Embryonic facial prominence (tissue), 1 donor: ENCODE measurements at regions not wholly inside any gene's neighbourhood (a gene's known extent, or its start where the extent isn't known, plus 50 kb on each side); places are given as distances from the start of the nearest gene placed in this dataset.
"Not testable (repeated sequence)": the region's sequence is repeated elsewhere in the genome, so short reads cannot be mapped to it uniquely, and the experiment has no call there.

Source experiments
- DNase-seq: peaks from one replicate; pipeline ENCODE4 v3.0.0-alpha.2; 2016; ENCODE audit errors: extremely low spot score

GRCh38 chr2:215889240-215889969 is 123.9 kb downstream of the MREG start:
- not testable (repeated sequence) for DNase-seq

- DNase-seq: no peak
Observed at GRCh38 chr2:215888680-215889079, 124.7 kb downstream of the MREG start.

GRCh38 chr2:215887303-215887702 is 126.0 kb downstream of the MREG start:
- DNase-seq: no peak

GRCh38 chr2:215886022-215886421 is 127.3 kb downstream of the MREG start:
- no peak for DNase-seq

GRCh38 chr2:215885536-215885935 is 127.8 kb downstream of the MREG start:
- no peak for DNase-seq

GRCh38 chr2:215884451-215885087 is 128.8 kb downstream of the MREG start:
- DNase-seq: no peak

GRCh38 chr2:215883799-215884198 is 129.6 kb downstream of the MREG start:
- DNase-seq: no peak

- DNase-seq: no peak
Observed at GRCh38 chr2:215882689-215883088, 130.7 kb downstream of the MREG start.

- DNase-seq: no peak
Observed at GRCh38 chr2:215881582-215881981, 131.8 kb downstream of the MREG start.

GRCh38 chr2:215880970-215881369 is 132.4 kb downstream of the MREG start:
- no peak for DNase-seq

- DNase-seq: no peak
Observed at GRCh38 chr2:215879977-215880940, 133.1 kb downstream of the MREG start.

GRCh38 chr2:215879331-215879730 is 134.0 kb downstream of the MREG start:
- no peak for DNase-seq

GRCh38 chr2:215878476-215879063 is 134.8 kb downstream of the MREG start:
- DNase-seq: no peak

GRCh38 chr2:215876937-215877238 is 136.5 kb downstream of the MREG start:
- DNase-seq: no peak

- no peak for DNase-seq
Observed at GRCh38 chr2:215876139-215876936, 137.0 kb downstream of the MREG start.

GRCh38 chr2:215874418-215874817 is 138.9 kb downstream of the MREG start:
- DNase-seq: no peak

- no peak for DNase-seq
Observed at GRCh38 chr2:215870986-215871385, 142.4 kb downstream of the MREG start.

GRCh38 chr2:215870088-215870490 is 143.3 kb downstream of the MREG start:
- DNase-seq: no peak

- no peak for DNase-seq
Observed at GRCh38 chr2:215868846-215869543, 144.4 kb downstream of the MREG start.

- no peak for DNase-seq
Observed at GRCh38 chr2:215866606-215867005, 146.7 kb downstream of the MREG start.

GRCh38 chr2:215863687-215864086 is 149.7 kb downstream of the MREG start:
- no peak for DNase-seq
